NCI-H146 treated with DMSO at 0.1 percent for 48 hours (cell line): ENCODE measurements at regions not wholly inside any gene's neighbourhood (a gene's known extent, or its start where the extent isn't known, plus 50 kb on each side); places are given as distances from the start of the nearest gene placed in this dataset.

Experiments used
- DNase-seq: peaks from one replicate; lab custom pipeline; 2025; ENCODE audit not compliant: unreplicated experiment; lab: John Stamatoyannopoulos, UW

DNA sequence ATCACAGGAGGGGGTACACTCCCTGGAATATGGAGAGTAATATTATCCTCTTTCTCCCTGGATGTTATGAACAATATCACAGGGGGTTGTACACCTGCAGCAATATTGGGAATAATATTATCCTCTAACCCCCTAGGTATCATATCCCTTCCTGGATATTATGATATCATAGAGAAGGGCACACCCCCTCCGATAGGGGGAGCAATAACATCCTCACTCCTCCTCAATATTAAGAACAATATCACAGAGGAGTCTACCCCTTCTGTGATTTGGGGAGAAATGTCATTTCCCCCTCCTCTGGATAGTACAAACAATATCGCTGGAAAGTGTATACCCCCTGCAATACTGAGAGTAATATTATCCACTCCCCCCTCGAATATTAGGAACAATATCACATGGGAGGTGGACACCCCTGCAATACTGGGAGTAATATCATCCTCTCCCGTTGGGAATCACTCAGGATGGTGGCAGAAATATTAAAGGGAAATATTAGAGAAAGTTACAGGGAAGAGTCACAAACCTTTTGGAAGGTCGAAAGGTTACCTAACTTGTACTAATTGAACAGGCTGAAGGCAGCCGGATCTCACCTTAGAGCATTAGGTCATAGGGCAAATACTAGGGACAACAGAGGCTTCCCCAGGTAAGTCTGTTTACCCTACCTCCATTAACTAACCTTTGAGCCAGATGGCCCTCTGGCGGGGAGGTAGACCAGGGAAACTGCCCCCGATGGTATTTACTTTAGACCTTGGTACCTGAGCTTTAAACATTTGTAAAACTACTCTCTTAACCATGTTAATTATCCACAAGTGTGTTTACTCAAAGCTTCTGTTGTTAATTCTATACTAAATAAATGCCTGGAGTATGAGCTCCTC is 57.5 kb upstream of the FREM1 start:
- no peak for DNase-seq

DNA sequence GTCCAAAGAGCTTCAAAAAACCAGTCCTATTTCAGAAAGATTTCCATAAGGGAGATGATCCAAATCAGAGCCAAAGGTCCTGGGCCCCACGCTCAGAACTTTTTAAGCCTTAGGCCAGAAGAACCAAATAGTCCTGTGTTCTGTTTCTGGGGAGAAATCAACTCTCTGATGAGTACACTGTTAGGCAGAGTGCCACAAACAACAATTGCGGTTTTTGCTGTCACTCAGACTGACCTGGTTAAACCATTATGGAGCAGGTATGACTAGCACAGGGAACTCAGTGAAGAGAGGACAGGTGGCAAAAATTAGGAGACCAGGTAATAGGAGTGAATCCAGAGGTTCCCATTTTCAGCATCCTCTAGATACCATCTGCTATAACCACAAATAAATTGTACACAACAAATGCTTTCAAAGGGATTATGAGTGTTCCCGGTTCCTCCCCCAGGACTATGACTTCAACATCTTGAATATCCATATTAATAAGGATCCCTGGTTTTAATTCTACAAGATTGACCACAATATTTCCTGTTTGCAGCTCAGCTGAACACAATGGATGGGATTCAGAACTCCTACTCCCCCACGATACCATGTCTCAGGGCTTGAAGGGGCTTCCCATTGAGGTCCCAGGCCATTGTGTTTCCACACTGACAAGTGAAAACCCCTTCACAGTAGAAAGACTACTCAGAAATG is 52.1 kb upstream of the FREM1 start:
- no peak for DNase-seq

DNA sequence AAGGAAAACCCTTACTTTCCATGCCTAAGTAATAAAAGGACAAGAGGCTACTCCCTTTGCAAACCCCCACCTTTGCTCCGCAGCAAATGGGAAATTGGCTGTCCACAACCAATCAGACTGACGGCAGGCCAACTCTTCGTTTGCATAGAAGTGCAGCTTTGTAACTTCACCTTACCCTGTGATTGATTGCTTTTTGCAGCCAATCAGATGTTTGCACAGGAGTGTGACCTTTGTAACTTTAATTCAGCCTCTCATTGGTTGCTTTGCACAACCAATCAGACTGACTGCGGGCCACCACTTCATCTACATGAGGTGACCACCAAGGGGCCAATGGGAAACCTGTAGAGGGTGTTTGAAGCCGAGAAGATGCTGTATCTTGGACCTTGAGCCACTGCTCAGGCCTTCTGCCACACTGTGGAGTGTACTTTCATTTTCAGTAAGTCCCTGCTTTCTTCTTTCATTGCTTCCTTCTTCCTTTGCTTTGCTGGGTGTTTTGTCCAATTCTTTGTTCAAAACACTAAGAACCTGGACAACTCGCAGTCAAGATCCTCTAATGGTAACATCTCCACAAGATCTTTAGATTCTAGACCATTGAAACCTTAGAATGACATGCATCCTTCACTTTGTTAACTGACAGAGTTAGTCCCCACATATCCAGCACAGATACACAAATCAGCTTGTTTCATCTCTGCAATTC is 51.3 kb upstream of the FREM1 start:
- DNase-seq: no peak

DNA sequence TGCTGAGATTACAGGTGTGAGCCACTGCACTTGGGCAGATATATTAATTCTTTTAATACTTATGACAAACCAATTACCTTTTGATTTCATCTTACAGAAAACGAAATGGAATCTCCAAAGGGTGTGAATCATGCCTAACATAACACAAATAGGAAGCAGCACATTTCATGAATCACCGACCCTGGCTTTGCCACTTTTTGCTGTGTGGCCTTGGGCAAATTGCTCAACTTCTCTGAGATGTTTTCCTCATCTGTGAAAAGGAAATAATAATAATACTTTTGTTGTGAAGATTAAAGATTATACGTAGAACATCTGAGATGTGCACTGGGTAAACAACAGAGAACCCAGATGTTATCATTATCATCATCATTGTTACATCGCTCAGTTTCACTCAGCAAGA is 50.7 kb upstream of the FREM1 start:
- DNase-seq: no peak
